ENCODE measurements at regions not wholly inside any gene's neighbourhood (a gene's known extent, or its start where the extent isn't known, plus 50 kb on each side); places are given as distances from the start of the nearest gene placed in this dataset.

DNA sequence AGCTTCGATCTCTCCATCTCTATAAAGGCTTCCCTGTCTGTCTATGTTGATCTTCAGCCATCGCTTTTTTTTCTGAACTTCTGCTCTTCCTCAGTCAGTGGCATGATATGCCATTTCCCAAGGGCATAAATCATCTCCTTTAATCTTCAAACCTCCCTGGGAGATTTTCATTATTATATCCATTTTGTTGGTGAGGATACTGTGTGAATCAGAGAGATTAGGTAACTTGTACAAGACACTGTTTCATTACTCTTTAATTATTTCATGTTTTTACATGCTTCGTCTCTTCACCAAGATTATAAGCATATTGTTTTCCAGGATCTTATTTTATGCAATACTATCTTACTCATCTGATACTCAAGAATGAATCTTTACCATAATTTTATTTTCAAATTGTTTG, 124.8 kb upstream of the ATP11B start:
- FAIRE-seq, result no peak

DNA sequence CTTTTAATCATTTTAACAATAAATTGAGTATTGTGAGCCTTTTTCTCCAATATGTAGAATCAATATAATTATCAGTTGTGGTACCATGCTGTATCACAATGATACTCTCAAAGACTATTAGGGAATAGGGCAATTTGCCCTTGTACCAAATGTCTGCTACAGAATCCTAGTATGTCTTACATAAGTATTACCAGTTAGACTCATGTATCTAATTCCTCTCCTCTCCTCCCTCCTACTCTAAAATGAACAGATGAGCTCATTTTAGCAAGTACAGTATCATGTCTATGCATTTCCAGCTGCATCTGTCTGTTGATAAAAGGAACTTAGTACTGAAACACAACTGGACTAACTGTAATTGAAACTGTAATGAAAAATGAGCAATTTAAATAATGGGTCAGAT, 124.3 kb upstream of the ATP11B start:
- FAIRE-seq, result no peak

DNA sequence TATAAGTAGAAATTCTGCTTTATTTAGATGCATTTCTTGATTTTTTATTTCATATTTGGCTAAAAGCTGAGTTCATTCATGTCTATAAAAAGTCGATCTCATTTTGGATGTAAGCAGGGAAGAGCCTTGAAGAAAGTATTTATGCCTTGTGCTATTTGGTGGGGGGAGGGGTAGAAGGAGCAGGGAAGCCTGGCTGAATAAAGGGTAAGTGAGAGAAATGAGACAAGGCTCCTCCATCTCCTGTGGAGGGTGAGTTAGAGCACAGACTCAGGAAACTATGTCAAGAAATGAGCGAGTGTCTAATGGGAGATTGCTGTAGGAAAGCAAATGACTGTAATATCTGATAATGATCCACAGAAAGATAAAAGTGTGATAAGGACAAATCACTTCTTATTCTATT, 121.8 kb upstream of the ATP11B start:
- no peak for FAIRE-seq

DNA sequence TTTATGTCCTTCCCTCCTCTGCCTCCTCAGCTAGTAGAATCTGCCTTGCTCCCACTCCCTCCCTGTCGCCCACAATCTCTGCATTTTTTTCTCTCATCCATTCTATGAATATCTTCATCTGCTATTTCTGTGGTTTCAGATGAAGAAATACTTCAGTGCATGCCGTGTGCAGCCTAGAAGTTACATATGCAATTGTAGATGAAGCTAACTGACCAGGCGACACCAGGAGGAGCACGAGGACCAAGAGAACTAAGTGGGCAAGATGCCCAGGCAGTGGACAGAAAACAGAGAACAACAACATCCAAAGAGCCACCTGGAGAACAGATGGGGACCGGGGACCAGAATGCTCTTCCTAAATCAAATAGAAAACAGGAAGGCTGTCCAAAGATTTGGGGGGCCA, 121.4 kb upstream of the ATP11B start:
- FAIRE-seq, result no peak

DNA sequence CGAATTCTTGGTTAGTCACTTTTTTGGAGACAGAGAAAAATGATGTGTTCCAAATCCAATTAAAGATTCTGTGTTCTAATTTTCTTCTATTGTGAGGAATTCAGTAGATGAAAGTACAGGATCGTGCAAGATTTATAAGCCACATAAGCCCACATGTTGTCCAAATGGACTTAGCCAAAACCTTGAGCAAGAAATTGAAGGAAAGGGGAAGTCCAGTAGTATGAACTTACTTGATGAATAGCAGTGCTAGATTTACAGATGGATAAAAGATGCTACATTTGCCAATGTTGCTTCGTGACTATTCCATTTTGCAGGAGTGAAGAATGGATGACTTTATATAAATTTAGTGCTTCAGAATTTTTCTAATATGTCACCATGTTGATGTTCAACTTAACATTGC, 120.0 kb upstream of the ATP11B start:
- no peak for FAIRE-seq

DNA sequence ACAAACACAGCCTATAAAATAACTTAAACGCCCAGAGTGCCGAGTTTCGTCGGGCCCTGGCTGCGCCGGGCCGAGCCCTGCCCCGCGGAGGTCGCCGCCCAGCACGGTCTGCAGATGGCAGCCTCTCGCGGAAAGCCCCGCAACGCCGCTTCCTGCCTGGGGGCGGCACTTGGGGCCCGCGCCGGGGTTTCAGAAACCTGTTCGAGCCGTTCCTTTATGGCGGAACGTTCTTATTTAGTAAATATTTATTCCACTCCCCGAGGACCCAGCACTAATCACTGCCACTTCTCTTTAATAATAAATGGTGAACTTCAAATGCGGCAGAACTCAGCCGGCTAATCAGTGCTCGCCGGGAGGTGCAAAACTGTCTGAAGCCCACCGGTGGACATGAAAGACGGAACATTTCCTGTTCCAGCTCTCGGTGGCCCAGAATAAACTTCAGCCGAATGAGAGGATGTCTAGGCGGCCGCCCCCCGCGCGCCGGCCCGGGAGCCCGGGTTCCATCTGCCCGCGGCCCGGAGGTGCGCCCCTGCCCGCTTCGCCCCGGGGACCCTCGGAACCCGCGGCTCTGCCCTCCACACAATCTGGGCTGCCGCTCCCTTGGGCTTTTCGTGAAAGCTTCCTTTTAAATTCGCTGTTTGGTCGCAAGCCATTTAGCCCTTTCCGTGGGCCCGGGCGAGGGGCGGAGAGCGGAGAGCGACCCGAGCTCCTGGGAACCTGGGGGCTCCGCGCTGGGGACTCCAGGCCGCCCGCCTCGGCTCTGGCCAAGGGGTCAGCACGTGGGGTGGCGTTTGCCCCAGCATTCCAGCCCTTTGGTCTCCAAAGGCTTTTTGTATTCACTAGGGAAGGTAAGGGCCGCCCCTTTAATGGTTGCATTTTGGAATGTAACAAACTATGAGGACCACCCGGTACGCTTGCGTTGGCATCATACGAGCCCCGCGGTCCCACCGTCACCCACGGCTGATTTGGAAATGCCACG, 110.8 kb upstream of the ATP11B start:
- FAIRE-seq, result no peak

DNA sequence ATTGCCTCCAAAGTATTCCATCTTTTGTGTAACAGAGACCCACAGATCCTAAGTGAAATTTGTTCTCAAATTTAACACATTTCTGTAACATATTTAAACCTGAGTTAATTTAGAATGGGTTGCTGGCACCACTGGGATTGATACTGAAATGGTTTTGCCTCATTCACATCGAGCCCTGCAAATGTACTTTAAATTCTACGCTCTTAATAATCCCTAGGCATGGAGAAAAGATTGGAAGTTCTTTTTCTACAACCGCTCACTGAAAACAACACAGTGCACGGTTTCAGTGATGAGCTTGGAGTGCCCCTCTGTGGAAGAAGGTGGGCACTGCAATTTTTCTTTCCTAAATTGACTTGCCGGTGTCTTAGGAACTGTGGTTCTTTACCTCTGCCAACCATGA, 109.9 kb upstream of the ATP11B start:
- FAIRE-seq, result peak; percentile 99

DNA sequence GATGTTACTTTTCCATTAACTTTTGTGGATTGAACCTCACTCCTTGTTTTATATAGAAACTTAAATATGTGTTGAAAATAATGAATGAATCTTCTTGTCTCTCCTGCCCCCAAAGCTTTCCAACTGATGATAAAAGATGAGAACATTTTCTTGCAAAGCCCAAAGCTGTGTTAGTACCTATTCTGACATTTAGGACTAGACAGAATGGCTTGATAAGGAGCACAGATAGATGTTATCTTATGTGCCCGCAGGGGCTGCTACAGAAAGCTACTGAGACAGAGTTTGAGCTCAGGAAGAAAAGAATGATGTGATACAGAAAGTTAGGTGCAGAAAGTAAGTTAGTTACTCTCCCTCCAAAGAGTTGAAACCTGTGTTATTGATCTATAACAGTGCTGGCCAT, 109.4 kb upstream of the ATP11B start:
- FAIRE-seq, result no peak

DNA sequence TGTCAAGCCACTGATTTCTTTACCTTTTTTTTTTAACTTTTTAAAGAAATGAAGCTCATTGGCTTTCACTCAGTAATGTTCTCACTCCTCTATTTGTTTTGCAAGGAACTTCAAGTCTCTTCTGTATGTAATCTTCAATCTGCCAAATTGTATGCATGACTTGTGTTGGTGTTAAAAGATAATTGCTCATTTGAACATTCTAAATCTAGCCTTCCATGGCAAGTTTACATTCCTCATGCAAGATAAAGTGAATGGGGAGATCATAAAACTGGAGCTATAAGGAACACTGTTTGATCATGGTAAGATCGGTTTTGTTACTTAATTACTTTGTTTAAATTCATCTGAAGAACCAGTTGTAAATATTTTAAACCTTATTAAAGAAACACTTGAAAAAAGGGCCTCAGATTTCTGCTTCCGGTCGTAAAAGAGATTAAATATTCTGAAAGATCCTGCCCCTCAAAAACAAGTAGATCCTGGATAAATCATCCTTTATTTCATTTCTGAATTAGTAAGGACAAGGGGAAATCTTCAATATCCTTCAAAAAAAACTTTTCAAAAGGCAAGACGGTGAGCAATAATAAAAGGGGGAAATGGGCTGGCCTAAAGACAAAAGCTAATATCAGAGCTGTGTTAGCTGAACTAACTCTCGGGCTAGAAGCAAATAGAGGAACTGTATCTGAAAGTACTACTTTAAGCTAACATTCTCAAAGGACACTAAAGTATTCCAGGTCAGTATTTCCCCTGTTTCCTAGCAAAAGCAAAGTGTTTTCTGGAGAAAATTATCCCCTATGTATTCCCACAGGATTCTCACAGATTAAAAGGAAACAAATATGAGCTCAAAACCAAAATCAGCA, 107.0 kb upstream of the ATP11B start:
- FAIRE-seq, result no peak

DNA sequence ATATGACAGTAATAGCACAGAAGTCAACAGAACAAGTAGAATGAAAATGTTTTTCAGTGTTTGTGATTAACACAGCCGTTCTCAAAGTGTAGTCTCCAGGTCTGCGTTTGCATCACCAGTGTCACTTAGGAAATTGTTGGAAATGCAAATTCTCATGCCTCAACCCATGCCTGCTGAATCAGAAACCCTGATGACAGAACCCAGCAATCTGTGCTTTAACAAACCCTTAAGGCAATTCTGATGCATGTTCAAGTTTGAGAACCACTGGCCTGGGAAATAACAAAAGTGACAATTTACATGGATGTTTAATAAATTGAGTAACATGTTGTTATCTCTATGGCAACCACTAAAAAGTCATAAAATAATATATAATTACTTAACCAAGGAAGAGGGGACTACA, 103.1 kb upstream of the ATP11B start:
- FAIRE-seq, result no peak

DNA sequence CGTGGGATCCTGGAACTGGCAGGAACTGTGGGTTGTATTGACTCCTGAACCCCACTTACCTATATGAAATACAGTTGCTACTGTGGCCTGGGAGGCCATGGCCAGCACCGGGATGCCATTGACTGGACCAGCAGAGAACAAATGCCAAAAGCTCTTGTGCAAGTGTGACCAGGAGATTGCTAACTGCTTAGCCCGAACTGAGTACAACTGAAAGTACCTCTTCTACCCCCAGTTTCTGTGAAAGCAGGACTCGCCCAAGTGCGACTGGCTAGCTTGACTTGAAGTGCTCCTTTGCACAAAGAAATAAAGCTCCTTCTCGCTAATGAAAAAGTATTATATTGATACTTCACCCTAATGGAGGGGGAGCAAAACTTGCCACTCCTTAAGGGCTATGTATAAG, 101.3 kb upstream of the ATP11B start:
- no peak for FAIRE-seq

DNA sequence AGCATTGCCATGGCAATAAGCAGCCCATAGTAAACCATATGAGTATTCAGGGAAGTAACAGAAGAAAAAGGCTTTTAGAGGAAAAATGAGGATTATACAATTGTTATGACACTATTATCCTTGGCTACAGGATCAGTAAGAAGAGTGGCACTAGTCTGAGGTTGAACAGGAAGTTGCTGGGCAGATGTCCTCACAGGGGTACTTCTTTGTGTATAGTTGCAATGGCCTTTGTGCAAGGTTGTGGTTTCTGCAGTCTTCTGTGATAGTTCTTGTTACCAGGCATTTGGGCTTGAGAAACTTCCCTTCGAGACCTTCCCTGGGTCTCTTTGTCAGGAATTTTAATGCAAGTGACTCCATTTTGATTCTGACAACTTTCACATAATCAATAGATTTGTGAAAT, 100.6 kb upstream of the ATP11B start:
- no peak for FAIRE-seq

DNA sequence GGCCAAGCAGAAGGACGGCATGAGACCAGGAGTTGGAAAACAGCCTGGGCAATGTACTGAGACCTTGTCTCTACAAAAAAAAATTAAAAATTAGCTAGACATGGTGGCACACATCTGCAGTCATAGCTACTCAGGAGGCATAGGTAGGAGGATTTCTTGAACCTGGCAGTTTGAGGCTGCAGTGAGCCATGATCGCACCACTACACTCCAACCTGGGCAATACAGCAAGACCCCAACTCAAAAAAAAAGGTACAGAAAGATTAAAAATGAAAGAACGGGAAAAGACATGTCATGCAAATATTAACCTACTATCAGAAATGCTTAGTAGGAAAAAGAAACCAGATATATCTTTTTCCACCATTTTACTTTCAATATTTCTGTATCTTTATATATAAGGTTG, 99.6 kb upstream of the ATP11B start:
- FAIRE-seq, result no peak

DNA sequence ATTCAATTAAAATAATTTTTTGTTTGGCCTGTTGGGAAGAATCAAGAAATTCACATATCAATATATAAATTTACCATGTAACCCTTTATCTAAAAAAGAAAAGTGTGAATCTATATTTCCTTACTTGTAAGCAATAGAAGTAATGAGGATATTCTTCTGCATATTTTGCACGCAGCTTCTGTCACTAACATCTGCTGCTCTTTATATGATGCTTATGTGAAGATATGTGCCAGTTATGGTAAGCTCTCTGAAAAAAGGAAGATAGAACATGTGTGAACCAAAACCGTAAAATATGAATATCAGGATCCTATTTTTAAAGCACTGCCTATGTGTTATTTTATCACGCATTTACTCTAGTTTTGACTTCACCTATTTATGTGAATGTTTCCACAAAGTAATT, 96.4 kb upstream of the ATP11B start:
- FAIRE-seq, result no peak

DNA sequence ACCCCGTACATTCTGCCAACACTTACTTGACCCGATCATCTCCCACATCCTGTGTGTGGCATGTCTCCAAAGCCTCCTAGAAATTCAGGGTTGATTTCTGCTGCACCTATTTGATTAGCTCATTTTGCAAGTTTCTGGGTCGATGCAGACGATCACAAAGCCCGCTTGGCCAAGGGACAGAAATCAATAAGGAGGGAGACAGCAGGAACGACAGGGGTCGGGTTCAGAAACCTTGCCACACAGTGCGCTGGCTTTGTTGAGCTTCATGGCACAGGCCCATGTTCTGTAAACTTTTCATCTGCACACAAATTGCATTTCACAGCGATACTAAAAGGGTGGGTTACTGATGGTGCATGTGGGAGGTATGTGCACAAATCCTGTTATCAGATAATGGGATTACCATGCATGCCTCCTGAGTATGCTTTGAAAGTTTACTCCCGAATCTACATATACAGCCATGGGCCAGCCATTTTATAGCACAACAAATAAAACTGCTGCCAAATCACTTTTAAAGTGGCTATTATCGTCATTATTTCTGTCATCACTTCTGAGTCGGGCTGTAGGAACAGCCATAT, 95.9 kb upstream of the ATP11B start:
- FAIRE-seq, result no peak

DNA sequence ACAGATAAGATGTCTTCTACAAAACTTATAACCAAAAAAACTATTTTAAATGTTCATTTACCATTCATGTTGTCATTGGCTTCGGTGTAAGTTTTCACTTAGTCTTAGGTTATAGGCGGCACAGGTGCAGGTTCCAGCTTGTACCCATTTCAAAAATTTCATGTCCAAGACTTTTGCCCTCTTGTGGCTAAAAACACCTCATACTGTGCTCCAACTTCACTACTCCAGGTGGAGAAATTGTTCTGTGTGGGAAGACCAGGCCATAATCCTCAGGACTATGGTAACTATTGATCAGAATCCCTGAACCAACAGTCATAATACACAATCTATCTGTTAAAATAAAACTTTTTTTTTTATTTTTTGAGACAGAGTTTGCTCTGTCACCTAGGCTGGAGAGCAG, 95.2 kb upstream of the ATP11B start:
- FAIRE-seq, result no peak

DNA sequence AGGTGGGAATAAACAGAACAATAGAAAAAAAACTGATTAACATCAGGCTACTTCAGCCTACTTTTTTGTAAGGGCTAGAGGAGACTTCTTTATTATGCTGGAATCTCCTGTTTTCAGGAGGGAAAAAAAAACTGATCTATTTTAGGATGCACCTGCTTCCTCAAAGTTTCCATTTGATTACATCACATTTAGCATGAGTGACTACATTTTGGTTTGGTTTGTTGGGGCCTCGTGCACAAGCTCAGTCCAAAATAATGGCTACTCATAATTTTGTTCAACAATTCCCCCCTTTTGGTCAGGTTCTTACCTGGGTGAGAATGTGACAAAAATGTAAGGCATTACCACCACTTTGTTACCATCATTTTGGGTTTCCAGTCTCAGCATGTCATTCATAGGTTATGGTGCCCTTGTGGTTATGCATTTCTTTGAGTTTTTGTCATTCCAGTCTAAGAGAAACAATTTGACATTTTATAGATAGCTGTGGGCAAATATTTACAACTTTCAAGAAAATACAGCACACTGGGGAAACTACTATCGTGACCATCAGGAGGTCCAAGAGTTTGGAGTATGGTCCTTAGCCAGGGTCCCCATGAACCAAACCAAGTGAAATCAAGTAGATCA, 93.6 kb upstream of the ATP11B start:
- no peak for FAIRE-seq

DNA sequence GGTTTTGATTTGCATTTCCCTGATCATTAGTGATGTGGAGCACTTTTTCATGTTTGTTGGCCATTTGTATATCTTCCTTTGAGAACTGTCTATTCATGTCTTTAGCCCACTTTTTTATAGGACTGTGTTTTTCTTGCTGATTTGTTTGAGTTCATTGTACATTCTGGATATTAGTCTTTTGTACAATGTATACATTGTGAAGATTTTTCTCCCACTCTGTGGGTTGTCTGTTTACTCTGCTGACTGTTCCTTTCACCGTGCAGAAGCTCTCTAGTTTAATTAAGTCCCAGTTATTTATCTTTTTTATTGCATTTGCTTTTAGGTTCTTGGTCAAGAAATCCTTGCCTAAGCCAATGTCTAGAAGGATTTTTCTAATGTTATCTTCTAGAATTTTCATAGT, 91.1 kb upstream of the ATP11B start:
- FAIRE-seq, result no peak

DNA sequence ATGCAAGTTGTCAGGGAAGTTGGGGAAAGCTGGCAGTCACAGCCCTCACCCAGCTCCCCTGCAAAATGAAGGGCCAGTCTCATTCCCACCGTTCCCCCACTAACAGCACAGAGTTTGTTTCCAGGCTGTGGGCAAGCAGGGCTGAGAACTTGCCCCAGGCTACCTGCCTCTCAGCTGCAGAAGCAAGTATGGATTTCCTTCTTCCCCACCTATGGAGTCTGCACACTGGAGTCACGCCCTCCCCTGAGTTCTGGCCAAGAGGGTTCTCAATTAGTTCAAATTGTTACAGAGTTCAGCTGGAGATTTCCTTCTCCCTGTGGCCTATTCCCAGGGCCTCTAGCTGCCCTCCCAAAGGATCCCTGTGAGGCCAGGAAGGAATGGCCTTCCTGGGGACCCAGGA, 90.1 kb upstream of the ATP11B start:
- FAIRE-seq, result no peak

DNA sequence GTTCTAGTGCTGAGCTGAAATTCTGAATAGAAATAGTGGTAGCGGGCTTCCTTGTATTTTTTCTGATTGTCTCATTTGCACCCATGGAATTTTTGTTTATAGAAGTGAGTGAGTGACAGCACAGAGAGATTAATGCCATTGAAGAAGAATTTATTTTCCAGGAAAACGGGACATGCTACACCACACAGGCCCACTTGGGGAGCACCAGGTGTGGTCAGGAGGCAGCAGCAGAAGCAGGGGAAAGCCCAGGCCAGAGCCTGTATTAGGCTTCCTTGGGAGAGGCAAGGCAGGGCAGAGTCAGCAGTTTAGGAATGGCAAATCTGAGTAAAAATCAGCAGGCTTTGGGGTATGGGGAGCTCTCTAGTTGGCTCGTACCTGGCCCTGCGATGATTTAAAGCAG, 88.4 kb upstream of the ATP11B start:
- no peak for FAIRE-seq

DNA sequence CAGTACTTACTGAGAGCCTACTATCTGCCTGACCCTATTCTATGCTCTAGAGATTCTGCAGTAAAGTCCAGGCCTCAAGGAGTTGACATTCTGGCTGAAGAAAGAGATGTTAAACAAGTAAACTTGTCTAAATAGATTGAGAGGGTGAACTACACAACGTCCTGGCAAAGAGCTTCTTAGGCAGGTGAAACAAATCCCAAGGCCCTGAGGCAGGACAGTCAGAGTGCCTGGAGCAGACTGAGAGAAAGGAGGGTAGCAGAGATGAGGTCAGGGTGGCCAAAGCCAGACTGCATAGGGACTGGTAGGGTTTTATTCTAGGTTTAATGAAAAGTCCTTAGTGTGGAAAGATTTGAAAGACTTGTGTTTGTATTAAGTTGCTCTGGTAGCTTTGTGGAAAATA, 84.5 kb upstream of the ATP11B start:
- no peak for FAIRE-seq

DNA sequence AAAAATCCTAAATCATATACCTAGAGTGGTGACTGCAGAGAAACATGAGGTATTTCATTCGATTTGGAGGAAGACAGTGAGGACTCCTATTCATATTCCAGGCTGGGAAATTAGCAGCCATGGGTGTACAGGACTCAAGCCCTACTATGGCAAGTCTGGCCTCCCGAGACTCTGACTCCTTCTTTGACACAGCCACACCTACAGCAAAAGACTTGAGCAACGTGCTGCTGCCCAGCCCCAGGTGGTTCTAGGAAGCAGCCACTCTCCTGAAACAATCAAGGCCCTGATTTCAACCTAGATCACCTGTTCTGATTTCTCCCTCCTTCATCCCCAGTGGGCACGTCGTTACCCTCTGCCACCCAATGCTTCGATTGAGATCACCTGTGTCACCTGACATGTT, 84.0 kb upstream of the ATP11B start:
- no peak for FAIRE-seq

DNA sequence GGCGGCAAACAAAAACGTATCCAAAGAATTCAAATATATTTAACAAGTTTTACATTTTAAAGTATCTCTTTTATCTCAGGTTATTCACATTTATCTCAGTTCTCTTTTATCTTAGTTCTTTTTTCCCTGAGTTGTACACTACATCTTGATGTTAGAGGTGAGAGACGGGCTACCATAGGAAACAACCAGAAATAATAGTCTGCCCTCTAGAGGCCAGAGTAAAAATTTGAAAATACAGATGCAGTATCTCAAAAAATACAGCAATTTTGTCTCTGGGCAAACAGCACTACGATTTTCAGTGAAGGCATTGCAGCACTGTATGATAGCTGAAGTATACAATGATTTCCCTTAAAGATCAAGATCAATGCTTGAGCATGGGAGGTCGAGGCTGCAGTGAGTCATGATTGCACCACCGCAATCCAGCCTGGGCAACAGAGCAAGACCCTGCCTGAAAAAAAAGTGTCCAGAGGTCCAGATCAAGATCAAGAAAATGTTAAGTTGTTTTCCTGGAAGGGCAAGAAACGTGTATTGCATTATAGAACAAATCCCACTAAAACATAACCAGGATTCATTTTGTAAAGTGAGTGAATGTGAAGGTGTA, 82.6 kb upstream of the ATP11B start:
- no peak for FAIRE-seq
